DMS153 treated with DMSO at 0.1 percent for 48 hours (cell line): ENCODE measurements at regions not wholly inside any gene's neighbourhood (a gene's known extent, or its start where the extent isn't known, plus 50 kb on each side); places are given as distances from the start of the nearest gene placed in this dataset.
"Not testable (repeated sequence)": the region's sequence is repeated elsewhere in the genome, so short reads cannot be mapped to it uniquely, and the experiment has no call there.

Experiments used
- DNase-seq: peaks from one replicate; lab custom pipeline; 2025; ENCODE audit not compliant: unreplicated experiment; lab: John Stamatoyannopoulos, UW

DNA sequence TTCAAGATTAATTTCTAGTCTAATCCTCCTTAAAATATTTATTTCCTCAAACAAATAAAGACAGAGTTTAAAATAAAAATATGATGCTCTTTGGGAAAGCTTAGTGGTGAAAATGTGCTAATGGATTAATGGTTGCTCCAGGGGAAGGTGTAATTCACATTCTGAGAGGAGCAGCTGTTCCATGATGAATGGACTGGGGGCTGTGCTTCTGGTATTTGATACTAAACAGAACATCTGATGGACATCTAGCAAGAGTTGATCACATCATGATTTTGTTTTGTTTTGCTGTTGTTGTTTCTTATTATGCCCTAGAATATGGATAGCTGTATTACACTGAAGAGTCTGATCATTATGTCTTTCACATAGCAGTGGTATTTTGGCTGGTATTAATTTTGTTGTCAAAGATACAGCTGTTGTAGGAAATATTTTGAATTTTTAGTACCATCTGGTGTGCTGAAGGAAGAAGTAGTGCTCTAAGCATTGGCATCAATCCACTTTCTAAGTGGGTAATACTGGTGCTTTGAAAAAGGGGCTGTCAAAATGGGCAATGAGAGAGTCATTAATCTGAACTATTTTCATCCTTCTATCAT is 296.4 kb downstream of the ADAMTS20 start:
- no peak for DNase-seq

DNA sequence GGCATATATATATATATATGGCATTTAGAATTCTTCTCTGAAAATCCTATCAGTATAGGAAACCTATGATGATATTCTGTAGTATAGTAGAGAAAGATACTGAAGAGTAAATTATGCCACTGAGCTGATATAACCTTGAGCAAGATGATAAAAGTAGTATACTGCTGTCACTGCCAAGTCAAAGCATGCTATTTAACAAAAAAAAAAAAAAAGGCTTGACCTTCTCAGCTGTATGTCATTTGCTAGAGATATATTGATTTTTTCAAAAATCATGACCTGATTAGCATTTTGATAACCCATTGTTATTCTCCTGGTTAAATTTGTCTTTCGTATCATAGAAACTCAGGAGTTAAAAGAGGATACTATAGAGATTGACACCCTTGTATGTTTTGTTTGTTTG is 299.4 kb downstream of the ADAMTS20 start:
- no peak for DNase-seq

DNA sequence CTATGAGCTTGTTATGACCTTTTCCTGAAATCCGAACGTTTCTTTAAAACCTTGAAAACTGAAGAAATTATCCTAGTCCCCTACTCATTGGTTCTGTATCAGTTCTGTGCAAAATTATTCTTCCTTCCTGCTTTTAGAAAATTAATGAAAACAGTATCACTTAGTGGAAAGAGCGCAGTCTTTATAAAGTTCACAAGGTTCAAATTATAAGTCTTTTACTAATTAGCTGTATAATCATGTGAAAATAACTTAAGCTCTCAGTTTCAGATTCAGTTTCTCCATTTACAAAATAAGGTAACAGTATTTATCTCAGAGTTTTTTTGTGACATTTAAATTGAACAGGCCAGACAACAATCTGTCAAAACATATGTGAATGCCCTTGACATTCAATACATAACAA is 306.1 kb downstream of the ADAMTS20 start:
- DNase-seq, result no peak

GRCh38 chr12:43241986-43242385 is 310.0 kb downstream of the ADAMTS20 start:
- no peak for DNase-seq

- DNase-seq, result no peak
Observed at GRCh38 chr12:43238281-43238680, 313.7 kb downstream of the ADAMTS20 start.

DNA sequence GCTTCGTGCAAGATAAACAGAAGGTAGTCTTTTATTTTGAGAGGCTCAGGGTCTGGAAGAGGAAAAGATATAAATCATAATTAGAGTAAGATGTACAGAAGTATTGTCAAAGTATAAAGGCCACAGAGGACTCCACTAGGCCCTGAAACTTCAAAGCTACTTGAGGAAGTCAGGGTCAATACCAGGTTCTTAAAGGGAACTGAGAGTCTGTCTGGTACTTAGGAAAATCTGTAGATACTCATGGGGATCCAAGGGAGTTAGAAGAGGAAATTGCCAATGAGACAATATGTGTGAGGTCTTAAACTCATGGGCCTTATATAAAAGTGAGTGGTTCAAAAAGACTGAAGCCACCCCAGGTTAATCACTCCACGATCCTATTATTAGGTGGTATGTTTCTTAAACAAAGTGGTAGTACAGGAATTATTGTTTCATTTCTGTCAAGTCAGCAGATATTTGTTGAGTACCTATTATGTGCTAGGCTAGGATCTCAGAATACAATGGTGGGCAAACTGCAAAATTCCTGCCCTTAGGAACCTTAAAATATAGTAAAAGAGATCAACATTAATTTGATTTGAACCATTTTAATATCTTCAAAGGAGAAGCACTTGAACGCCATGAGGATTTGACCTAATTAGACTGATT is 314.6 kb downstream of the ADAMTS20 start:
- DNase-seq, result no peak

GRCh38 chr12:43235721-43236120 is 316.3 kb downstream of the ADAMTS20 start:
- DNase-seq, result no peak

- DNase-seq, result no peak
Observed at GRCh38 chr12:43233861-43234260, 318.1 kb downstream of the ADAMTS20 start.

- no peak for DNase-seq
Observed at GRCh38 chr12:43226151-43226550, 325.9 kb downstream of the ADAMTS20 start.

DNA sequence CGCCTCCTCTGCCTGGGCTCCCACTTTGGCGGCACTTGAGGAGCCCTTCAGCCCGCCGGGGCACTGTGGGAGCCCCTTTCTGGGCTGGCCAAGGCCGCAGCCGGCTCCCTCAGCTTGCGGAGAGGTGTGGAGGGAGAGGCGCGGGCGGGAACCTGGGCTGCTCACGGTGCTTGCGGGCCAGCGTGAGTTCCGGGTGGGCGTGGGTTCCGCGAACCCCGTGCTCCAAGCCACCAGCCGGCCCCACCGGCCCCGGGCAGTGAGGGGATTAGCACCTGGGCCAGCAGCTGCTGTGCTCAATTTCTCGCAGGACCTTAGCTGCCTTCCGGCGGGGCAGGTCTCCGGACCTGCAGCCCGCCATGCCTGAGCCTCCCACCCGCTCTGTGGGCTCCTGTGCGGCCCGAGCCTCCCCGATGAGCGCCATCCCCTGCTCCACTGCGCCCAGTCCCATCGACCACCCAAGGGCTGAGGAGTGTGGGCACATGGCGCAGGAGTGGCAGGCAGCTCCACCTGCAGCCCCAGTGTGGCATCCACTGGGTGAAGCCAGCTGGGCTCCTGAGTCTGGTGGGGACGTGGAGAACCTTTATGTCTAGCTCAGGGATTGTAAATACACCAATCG is 327.7 kb downstream of the ADAMTS20 start:
- DNase-seq, result not testable (repeated sequence)

DNA sequence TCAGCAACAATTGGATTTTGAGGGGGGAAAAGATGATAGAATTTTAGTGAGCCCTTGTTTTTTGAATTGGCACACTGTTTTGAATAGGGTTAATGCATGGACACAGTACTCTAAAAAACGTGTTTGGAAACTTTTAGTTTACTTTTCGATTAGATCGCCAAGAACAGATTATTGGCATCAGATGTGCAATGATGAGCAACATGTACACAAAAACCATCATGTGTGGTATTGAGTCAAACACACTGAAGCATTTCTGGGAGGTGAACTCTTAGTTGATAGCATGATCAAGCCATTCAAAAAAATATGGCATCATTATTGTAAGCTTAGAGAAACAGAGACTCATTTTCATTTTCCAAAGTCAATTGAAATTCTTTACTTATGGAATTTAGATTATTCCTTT is 329.2 kb downstream of the ADAMTS20 start:
- DNase-seq, result no peak

- no peak for DNase-seq
Observed at GRCh38 chr12:43221216-43221615, 330.8 kb downstream of the ADAMTS20 start.

- DNase-seq, result no peak
Observed at GRCh38 chr12:43216490-43216889, 335.5 kb downstream of the ADAMTS20 start.

DNA sequence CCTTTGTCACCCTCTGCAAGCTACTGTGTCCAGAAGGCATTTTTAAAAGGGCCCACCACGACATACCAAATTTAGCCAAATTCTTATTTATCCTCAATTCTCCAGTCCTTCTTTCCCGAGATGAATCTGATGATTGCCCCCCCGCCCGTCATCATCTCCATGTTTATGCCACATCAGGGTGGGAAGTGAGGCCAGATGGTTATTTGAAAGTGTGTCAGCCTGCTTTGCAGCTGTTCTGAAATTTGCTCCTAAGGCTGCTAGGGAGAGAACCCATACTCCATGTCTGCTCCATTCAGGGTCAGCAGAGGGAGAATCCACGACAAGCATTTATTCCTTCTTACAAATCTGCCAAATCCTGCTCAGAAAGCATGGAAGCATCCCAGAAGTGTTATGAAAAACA is 337.8 kb downstream of the ADAMTS20 start:
- DNase-seq, result no peak

DNA sequence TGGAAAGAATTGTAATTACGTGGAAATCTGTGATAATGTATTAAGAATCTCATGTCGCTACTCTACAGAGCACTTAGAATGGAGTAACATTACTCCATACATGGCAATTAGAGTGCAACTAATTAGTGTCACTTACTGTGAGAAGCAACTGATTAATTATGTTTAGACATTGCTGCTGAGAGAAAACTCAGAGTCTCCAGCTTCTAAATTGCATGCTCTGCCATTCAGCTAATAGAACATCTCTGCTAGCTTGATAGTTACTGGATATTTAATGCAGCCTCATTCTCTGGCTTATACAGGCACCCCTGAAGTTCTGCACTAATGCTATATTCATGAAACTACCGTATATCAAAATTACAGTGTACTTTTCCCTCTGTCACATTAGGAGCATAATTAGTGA is 338.4 kb downstream of the ADAMTS20 start:
- DNase-seq, result no peak

DNA sequence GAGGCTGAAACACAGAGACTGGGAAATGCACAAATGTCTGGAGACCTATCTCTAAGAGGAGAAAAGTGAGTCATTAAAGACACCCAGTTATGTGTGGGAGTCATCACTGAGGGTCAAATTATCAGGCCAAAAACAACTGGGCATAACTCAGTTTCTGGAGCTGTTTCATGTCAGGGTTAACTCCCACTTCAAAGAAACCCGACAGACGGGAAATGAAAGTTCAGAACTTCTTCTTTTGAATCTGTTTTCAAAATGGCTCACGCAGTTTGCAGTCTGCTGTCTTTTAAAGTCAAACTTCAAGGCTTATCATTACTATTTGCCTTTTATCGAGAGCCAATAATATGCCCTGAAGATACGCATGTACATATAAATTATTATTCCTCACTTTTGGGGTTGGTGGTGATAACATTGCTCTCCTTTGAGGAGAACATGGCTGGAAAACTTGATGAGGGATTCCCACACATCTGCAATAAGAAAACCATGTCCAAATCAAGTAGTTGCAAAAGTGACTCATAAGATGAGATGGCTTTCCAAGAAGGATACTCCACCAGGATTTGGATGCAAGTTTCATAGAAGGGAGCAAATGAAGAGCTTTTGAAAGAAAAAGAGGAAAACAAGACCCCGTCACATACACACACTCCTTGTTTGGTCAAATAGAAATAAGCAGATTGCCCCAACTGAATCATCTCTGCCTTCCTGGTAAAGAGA is 341.4 kb downstream of the ADAMTS20 start:
- DNase-seq, result no peak

- DNase-seq, result no peak
Observed at GRCh38 chr12:43208627-43209026, 343.4 kb downstream of the ADAMTS20 start.

- DNase-seq, result no peak
Observed at GRCh38 chr12:43208221-43208620, 343.8 kb downstream of the ADAMTS20 start.

- DNase-seq, result no peak
Observed at GRCh38 chr12:43206396-43206795, 345.6 kb downstream of the ADAMTS20 start.

- no peak for DNase-seq
Observed at GRCh38 chr12:43198608-43199007, 353.4 kb downstream of the ADAMTS20 start.

DNA sequence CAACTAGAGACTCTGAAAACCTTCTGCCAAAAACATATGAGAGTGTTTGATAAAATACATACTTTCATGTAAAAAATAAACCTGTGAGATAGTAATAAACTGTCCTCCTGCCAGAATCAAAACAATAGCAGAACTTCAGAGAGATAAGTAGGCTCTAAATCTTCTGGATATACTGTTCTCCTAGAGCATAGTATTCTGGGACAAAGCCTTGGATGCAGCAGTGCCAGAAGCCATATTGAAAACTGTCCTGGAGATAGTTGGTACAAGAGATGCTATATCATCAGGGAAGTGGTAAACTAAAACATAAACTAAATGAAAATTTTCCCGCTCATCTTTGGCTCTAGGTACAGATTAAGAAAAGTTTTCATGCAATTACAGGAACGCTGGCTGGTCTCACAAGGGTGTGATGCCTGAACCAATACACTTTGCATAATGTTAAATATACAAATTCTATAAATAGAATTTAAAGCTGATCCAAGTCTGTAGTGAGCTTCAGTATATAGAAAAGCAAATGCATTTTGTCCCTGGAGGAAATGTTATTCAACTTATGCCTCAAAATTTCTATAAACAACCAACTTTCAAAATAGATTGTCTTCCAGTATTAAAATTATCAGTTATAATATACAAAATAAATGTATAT is 355.6 kb downstream of the ADAMTS20 start:
- no peak for DNase-seq

DNA sequence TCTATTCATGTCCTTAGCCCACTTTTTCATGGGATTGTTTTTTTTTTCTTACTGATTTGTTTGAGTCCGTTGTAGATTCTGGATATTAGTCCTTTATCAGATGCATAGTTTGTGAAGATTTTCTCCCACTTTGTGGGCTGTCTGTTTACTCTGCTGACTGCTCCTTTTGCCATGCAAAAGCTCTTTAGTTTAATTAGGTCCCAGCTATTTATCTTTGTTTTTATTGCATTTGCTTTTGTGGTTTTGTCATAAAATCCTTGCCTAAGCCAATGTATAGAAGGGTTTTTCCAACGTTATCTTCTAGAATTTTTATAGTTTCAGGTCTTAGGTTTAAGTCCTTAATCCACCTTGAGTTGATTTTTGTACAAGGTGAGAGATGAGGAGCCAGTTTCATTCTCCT is 358.9 kb downstream of the ADAMTS20 start:
- DNase-seq, result not testable (repeated sequence)
